SH-SY5Y (cell line): ENCODE measurements at regions not wholly inside any gene's neighbourhood (a gene's known extent, or its start where the extent isn't known, plus 50 kb on each side); places are given as distances from the start of the nearest gene placed in this dataset.

Source experiments
- GATA2 ChIP-seq: IDR thresholded peaks from 2 replicates; pipeline ENCODE4 v1.6.1; 2011; ENCODE audit warnings: mild to moderate bottlenecking, low read depth, low read length
- GATA3 ChIP-seq: IDR thresholded peaks from 2 replicates; pipeline ENCODE4 v1.6.1; 2011; ENCODE audit warnings: low read depth, mild to moderate bottlenecking, low read length, moderate library complexity

DNA sequence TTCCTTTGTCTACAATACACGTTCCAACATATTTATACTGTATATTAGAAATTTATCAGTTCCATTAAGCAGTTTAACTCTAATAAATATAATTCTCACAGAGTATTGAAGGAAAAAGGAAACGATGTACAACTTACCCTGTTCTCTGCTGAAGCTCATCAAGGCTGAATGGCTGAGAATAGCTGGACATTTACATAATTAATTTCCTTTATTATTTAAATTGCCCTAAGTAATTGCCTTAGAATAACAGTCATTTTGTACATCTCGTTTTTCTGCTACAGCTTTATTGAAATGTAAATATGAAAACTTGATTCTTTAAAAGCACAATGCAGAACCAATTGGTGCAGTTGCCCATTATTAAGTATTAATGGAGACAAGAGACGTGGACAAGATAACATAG is 648.3 kb upstream of the ATXN8OS start:
- TF ChIP-seq GATA3 (no peak), GATA2 (no peak)
